H1 (cell line): ENCODE measurements at regions not wholly inside any gene's neighbourhood (a gene's known extent, or its start where the extent isn't known, plus 50 kb on each side); places are given as distances from the start of the nearest gene placed in this dataset.

ENCODE experiments used
- CTCF ChIA-PET: fragments of 300-600 bp; sonication (Branson Sonifier 250); formaldehyde crosslinking; loops from one replicate; lab custom pipeline; 2021; ENCODE audit not compliant: partially characterized antibody; lab: Charles Lee
- POLR2A ChIA-PET: fragments of 300-600 bp; sonication (Branson Sonifier 250); formaldehyde crosslinking; loops from one replicate; lab custom pipeline; 2021; ENCODE audit warnings: inconsistent platforms; ENCODE audit not compliant: partially characterized antibody; lab: Charles Lee
- DNase-seq, 2 experiments: peaks; one replicate each; pipeline versions ENCODE4 v3.0.0 to v3.0.0-alpha.2; 2010 to 2022; ENCODE audit warnings: low spot score in 2 of 2, low read depth in 1 of 2, mixed read lengths in 1 of 2
- FAIRE-seq: peaks from 2 replicates; lab custom pipeline; 2011; peaks lifted over from hg19 to GRCh38; lab: Jason Lieb, UNC
- H2AFZ ChIP-seq: 2 replicates; pipeline ENCODE4 v1.8.1; 2012; ENCODE audit warnings: low read length, inconsistent platforms
- H2AK5ac ChIP-seq: 2 replicates; pipeline ENCODE4 v1.6.1; 2013; ENCODE audit warnings: low read depth, low read length
- H2BK120ac ChIP-seq: replicated peaks from 2 replicates; pipeline ENCODE3; 2013; ENCODE audit warnings: low read depth, low read length, inconsistent platforms
- H2BK12ac ChIP-seq: 2 replicates; pipeline ENCODE4 v1.6.1; 2013; ENCODE audit warnings: low read depth, low read length
- H2BK15ac ChIP-seq: 2 replicates; pipeline ENCODE4 v1.6.1; 2013; ENCODE audit warnings: low read length
- H2BK20ac ChIP-seq: 2 replicates; pipeline ENCODE4 v1.6.1; 2013; ENCODE audit warnings: low read length
- H2BK5ac ChIP-seq: 2 replicates; pipeline ENCODE4 v1.6.1; 2013; ENCODE audit warnings: low read depth, low read length
- H3K14ac ChIP-seq: 2 replicates; pipeline ENCODE4 v1.6.1; 2013; ENCODE audit warnings: inconsistent platforms; ENCODE audit not compliant: insufficient read length
- H3K18ac ChIP-seq: 2 replicates; pipeline ENCODE4 v1.6.1; 2013; ENCODE audit warnings: low read length; ENCODE audit errors: extremely low read depth
- H3K23ac ChIP-seq: 2 replicates; pipeline ENCODE4 v1.6.1; 2013; ENCODE audit warnings: inconsistent platforms; ENCODE audit not compliant: insufficient read length
- H3K23me2 ChIP-seq: 2 replicates; pipeline ENCODE4 v1.6.1; 2013; ENCODE audit warnings: low read depth, low read length
- H3K27ac ChIP-seq: 2 replicates; pipeline ENCODE4 v1.6.1; 2011; ENCODE audit warnings: low read depth, low read length, inconsistent platforms
- H3K27me3 ChIP-seq, 4 experiments: replicated peaks in 1 of 4; 1 replicate in 1 of 4; 2 replicates in 3 of 4; pipeline versions ENCODE4 v1.6.1 to v1.8.1; 2011 to 2013; ENCODE audit warnings: low read length in 3 of 4, mild to moderate bottlenecking in 3 of 4, inconsistent platforms in 2 of 4, mixed read lengths in 2 of 4, moderate library complexity in 1 of 4; ENCODE audit not compliant: control insufficient read depth in 3 of 4, insufficient read depth in 3 of 4; ENCODE audit errors: extremely low read depth in 1 of 4
- H3K36me3 ChIP-seq, 4 experiments: 2 replicates each; pipeline versions ENCODE4 v1.6.1 to v1.8.1; 2011 to 2013; ENCODE audit warnings: mild to moderate bottlenecking in 4 of 4, low read length in 3 of 4, moderate library complexity in 2 of 4, control low read depth in 1 of 4, inconsistent platforms in 1 of 4; ENCODE audit not compliant: insufficient read depth in 4 of 4, control insufficient read depth in 2 of 4
- H3K4ac ChIP-seq: replicated peaks from 2 replicates; pipeline ENCODE3; 2013; ENCODE audit warnings: low read length, low read depth, mixed read lengths, inconsistent platforms; ENCODE audit not compliant: insufficient read length
- H3K4me1 ChIP-seq, 4 experiments: replicated peaks in 1 of 4; 1 replicate in 1 of 4; 2 replicates in 3 of 4; pipeline versions ENCODE4 v1.6.1 to v1.8.1; 2011 to 2013; ENCODE audit warnings: low read length in 3 of 4, inconsistent platforms in 2 of 4, mixed read lengths in 1 of 4; ENCODE audit not compliant: insufficient read depth in 4 of 4, control insufficient read depth in 3 of 4
- H3K4me2 ChIP-seq, 2 experiments: 2 replicates each; pipeline versions ENCODE4 v1.6.1 to v1.8.1; 2011 to 2013; ENCODE audit warnings: low read depth in 2 of 2, low read length in 2 of 2, control low read depth in 1 of 2, inconsistent platforms in 1 of 2, mild to moderate bottlenecking in 1 of 2; ENCODE audit not compliant: insufficient read depth in 1 of 2
- H3K4me3 ChIP-seq, 4 experiments: fragments of 200-600, 300-600 bp in 1 of 4; sonication (generic), shearing (Covaris generic), sonication (Bioruptor Twin) in 1 of 4; 2 replicates each; pipeline versions ENCODE4 v1.5.1 to v1.8.1; 2011 to 2016; ENCODE audit warnings: low read length in 4 of 4, low read depth in 3 of 4, control low read depth in 2 of 4, inconsistent platforms in 2 of 4, mild to moderate bottlenecking in 2 of 4, mixed read lengths in 1 of 4, moderate library complexity in 1 of 4; ENCODE audit not compliant: insufficient read depth in 2 of 4; ENCODE audit errors: extremely low read depth in 1 of 4
- H3K56ac ChIP-seq: replicated peaks from 2 replicates; pipeline ENCODE3; 2013; ENCODE audit warnings: low read depth, mild to moderate bottlenecking, mixed read lengths, low read length, inconsistent platforms; ENCODE audit not compliant: insufficient read length
- H3K79me1 ChIP-seq: 2 replicates; pipeline ENCODE4 v1.6.1; 2013; ENCODE audit warnings: low read depth, low read length, control low read depth
- H3K79me2 ChIP-seq, 2 experiments: 2 replicates each; pipeline versions ENCODE4 v1.6.1 to v1.8.1; 2012 to 2013; ENCODE audit warnings: low read length in 2 of 2, mild to moderate bottlenecking in 2 of 2, inconsistent platforms in 1 of 2; ENCODE audit not compliant: insufficient read depth in 2 of 2, control insufficient read depth in 1 of 2
- H3K9ac ChIP-seq, 4 experiments: replicated peaks in 1 of 4; 1 replicate in 1 of 4; 2 replicates in 3 of 4; pipeline versions ENCODE4 v1.6.1 to v1.8.1; 2011 to 2013; ENCODE audit warnings: low read depth in 3 of 4, low read length in 3 of 4, control low read depth in 2 of 4, mild to moderate bottlenecking in 2 of 4, moderate library complexity in 2 of 4, inconsistent platforms in 1 of 4; ENCODE audit errors: extremely low read depth in 1 of 4
- H3K9me3 ChIP-seq, 2 experiments: 2 replicates each; pipeline versions ENCODE4 v1.6.1 to v1.8.1; 2012 to 2013; ENCODE audit warnings: mild to moderate bottlenecking in 2 of 2, moderate library complexity in 2 of 2, control low read depth in 1 of 2, inconsistent platforms in 1 of 2, low read depth in 1 of 2, low read length in 1 of 2, mixed read lengths in 1 of 2; ENCODE audit not compliant: insufficient read depth in 2 of 2
- H4K20me1 ChIP-seq, 2 experiments: replicated peaks in 1 of 2; 2 replicates each; pipeline versions ENCODE3 to v1.8.1; 2011 to 2013; ENCODE audit warnings: inconsistent platforms in 2 of 2, low read length in 2 of 2, mild to moderate bottlenecking in 1 of 2; ENCODE audit not compliant: insufficient read depth in 2 of 2, control insufficient read depth in 1 of 2
- H4K5ac ChIP-seq: 2 replicates; pipeline ENCODE4 v1.6.1; 2013; ENCODE audit warnings: low read length, low read depth, mixed read lengths, inconsistent platforms; ENCODE audit not compliant: insufficient read length
- H4K8ac ChIP-seq: 2 replicates; pipeline ENCODE4 v1.8.0; 2013; ENCODE audit warnings: mild to moderate bottlenecking, moderate library complexity, low read length, inconsistent platforms; ENCODE audit not compliant: insufficient read depth; ENCODE audit errors: extremely low read depth
- H4K91ac ChIP-seq: replicated peaks from 2 replicates; pipeline ENCODE3; 2013; ENCODE audit warnings: low read length, mixed read lengths, inconsistent platforms; ENCODE audit not compliant: insufficient read length
- ATF2 ChIP-seq: IDR thresholded peaks from 2 replicates; pipeline ENCODE4 v1.6.1; 2012; ENCODE audit warnings: low read length, inconsistent platforms
- ATF3 ChIP-seq: IDR thresholded peaks from 2 replicates; pipeline ENCODE4 v1.6.1; 2011; ENCODE audit warnings: low read depth, mild to moderate bottlenecking, low read length; ENCODE audit not compliant: insufficient read depth
- CHD1 ChIP-seq: IDR thresholded peaks from 2 replicates; pipeline ENCODE4 v1.6.1; 2012; ENCODE audit warnings: low read depth, low read length, improper control_type of control experiment
- CREB1 ChIP-seq: IDR thresholded peaks from 2 replicates; pipeline ENCODE4 v1.6.1; 2012; ENCODE audit warnings: inconsistent platforms
- E2F6 ChIP-seq: IDR thresholded peaks from 2 replicates; pipeline ENCODE4 v1.6.1; 2012; ENCODE audit warnings: inconsistent platforms
- EGR1 ChIP-seq: IDR thresholded peaks from 2 replicates; pipeline ENCODE4 v1.6.1; 2011; ENCODE audit warnings: low read depth, low read length, borderline replicate concordance
- EP300 ChIP-seq, 2 experiments: IDR thresholded peaks; 1 replicate in 1 of 2; 2 replicates in 1 of 2; pipeline ENCODE4 v1.6.1; 2011 to 2012; ENCODE audit warnings: low read depth in 2 of 2, low read length in 2 of 2, mild to moderate bottlenecking in 2 of 2, borderline replicate concordance in 1 of 2, inconsistent platforms in 1 of 2, moderate library complexity in 1 of 2
- POU5F1 ChIP-seq: IDR thresholded peaks from 2 replicates; pipeline ENCODE4 v1.6.1; 2011; ENCODE audit warnings: low read depth, mild to moderate bottlenecking, low read length, moderate library complexity
- SAP30 ChIP-seq: fragments of 300-600 bp; sonication (generic); IDR thresholded peaks from 2 replicates; pipeline ENCODE4 v1.7.1; 2012; ENCODE audit warnings: low read length, moderate library complexity, mild to moderate bottlenecking, inconsistent platforms; ENCODE audit not compliant: insufficient read depth, insufficient replicate concordance
- TAF1 ChIP-seq: IDR thresholded peaks from 2 replicates; pipeline ENCODE4 v1.6.1; 2011; ENCODE audit warnings: mild to moderate bottlenecking, low read depth, low read length
- TBP ChIP-seq: IDR thresholded peaks from 2 replicates; pipeline ENCODE4 v1.6.1; 2011; ENCODE audit warnings: low read depth, low read length, improper control_type of control experiment
- TCF12 ChIP-seq: IDR thresholded peaks from 2 replicates; pipeline ENCODE4 v1.6.1; 2011; ENCODE audit warnings: low read depth, mild to moderate bottlenecking, low read length
- WGBS, 2 experiments: shearing (Covaris generic) in 1 of 2; methylation state at CpG; one replicate each; pipeline versions ENCODE4 v1.1.6 to v1.1.7; 2013 to 2015; ENCODE audit warnings: low lambda C conversion rate in 2 of 2, mixed read lengths in 2 of 2, inconsistent platforms in 1 of 2, low coverage in 1 of 2, missing lambda C conversion rate in 1 of 2; ENCODE audit not compliant: insufficient replicate concordance in 2 of 2, insufficient coverage in 1 of 2, insufficient read length in 1 of 2; ENCODE audit errors: extremely low coverage in 1 of 2, missing lambda C conversion rate in 1 of 2; 5-methylcytosine and 5-hydroxymethylcytosine counted together

GRCh38 chr10:78870458-78870857 is 198.3 kb upstream of the ZMIZ1 start:
- Histone ChIP-seq H3K4me1 (peaks cover 2 to 9% (median 2%) of the 10 kb centered on the region in 4 experiments; a peak in 4 of 7 replicates), H2BK120ac (no peak overlapping the region), H2BK5ac (no peak overlapping the region), H3K9me3 (no peaks in the 10 kb centered on the region), H3K36me3 (no peaks in the 10 kb centered on the region), H3K18ac (no peak overlapping the region), H3K23me2 (no peaks in the 10 kb centered on the region), H2BK12ac (no peak overlapping the region), H3K79me1 (no peaks in the 10 kb centered on the region), H3K27me3 (peaks cover 0 to 17% (median 10%) of the 10 kb centered on the region in 4 experiments; a peak in 6 of 7 replicates), H3K56ac (no peak overlapping the region), H3K9ac (no peak overlapping the region), H3K4me3 (no peak overlapping the region), H2BK20ac (no peak overlapping the region), H3K4me2 (no peak overlapping the region), H2BK15ac (no peak overlapping the region), H3K79me2 (no peaks in the 10 kb centered on the region), H3K23ac (no peak overlapping the region), H3K14ac (no peak overlapping the region), H2AFZ (no peak overlapping the region), H4K91ac (no peak overlapping the region), H4K5ac (no peak overlapping the region), H4K8ac (no peak overlapping the region), H4K20me1 (peaks cover 0 to 2% of the 10 kb centered on the region in 2 experiments), H3K4ac (no peak overlapping the region), H2AK5ac (no peak overlapping the region), H3K27ac (no peak overlapping the region)
- ChIA-PET POLR2A (no interaction called here), CTCF (no interaction called here)
- WGBS, 2 experiments = 79% methylated on average over 3 of the region's 3 CpGs; no CpG with 5 or more reads in 1 of the 2 experiments
- FAIRE-seq (no peak), DNase-seq (no peak)
- TF ChIP-seq EP300 (IDR thresholded peaks at IDR 0.05; ENCODE audit: borderline replicate concordance in 1 of 2, low read depth in 2 of 2, low read length in 2 of 2) (no peak), POU5F1 (no peak), TAF1 (no peak), TBP (no peak), TCF12 (no peak), ATF2 (no peak), ATF3 (no peak), SAP30 (no peak), E2F6 (no peak), EGR1 (no peak), CHD1 (no peak), CREB1 (no peak)
